Activated CD4-positive, alpha-beta T cell treated with anti-CD3 and anti-CD28 coated beads, Interleukin-2, amount 10 ng/mL, durations not matched to agents 7 days and 5 days (primary cell): ENCODE measurements at regions not wholly inside any gene's neighbourhood (a gene's known extent, or its start where the extent isn't known, plus 50 kb on each side); places are given as distances from the start of the nearest gene placed in this dataset.

Experiments
- CTCF ChIA-PET: fragments of 350-600 bp; sonication (Branson Sonifier 250); formaldehyde crosslinking; loops from one replicate; lab custom pipeline; 2021; ENCODE audit warnings: antibody characterized with exemption; lab: Charles Lee
- POLR2A ChIA-PET: fragments of 350-600 bp; sonication (Branson Sonifier 250); formaldehyde crosslinking; loops from one replicate; lab custom pipeline; 2021; ENCODE audit warnings: antibody characterized with exemption; lab: Charles Lee
- DNase-seq: peaks from one replicate; pipeline ENCODE4 v3.0.0-alpha.2; 2020
- H3K27ac Mint-ChIP-seq: one replicate; pipeline ENCODE4 v1.8.0; 2021; ENCODE audit warnings: mild to moderate bottlenecking, moderate library complexity, mixed read lengths
- H3K27me3 Mint-ChIP-seq: one replicate; pipeline ENCODE4 v1.8.0; 2021; ENCODE audit warnings: mixed read lengths
- H3K36me3 Mint-ChIP-seq: one replicate; pipeline ENCODE4 v1.8.0; 2021; ENCODE audit warnings: low read depth, mixed read lengths
- H3K4me1 Mint-ChIP-seq: one replicate; pipeline ENCODE4 v1.8.0; 2021; ENCODE audit warnings: mixed read lengths
- H3K4me3 Mint-ChIP-seq: one replicate; pipeline ENCODE4 v1.8.0; 2021; ENCODE audit warnings: mild to moderate bottlenecking, moderate library complexity, mixed read lengths
- H3K9me3 Mint-ChIP-seq: one replicate; pipeline ENCODE4 v1.8.0; 2021; ENCODE audit warnings: mixed read lengths

DNA sequence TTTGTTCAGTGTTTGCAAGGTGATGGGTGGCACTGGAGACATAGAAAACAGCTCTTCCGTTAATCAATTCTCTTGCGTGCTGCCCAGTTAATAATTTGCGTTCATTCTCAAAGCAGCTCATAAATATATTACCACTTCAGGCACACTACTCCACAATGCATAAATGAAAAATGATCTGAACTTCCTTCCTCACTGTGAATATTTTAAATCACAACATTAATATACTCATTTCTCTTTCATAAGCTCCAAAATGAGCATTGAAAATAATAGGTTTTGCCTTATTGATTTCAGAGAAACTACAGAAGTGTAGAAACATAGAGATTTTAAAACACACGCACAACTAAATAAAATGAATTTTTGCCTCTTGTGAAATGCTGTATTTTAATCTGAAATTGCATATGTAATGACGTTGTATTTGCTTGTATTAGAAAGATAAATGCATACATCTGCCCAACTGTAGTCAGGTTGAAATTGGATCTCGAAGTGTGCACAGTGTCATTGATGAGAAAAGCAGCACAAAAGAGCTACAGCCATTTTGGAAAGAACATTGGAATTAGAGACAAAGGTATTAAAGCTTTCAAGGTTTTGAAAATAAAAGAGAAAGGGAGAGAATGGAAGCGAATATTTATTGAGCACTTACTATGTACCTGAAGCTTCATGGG is 350.5 kb downstream of the LPIN1 start:
- Mint-ChIP-seq H3K36me3 (no peaks in the 10 kb centered on the region), H3K27ac (no peak overlapping the region), H3K4me3 (no peak overlapping the region), H3K27me3 (no peaks in the 10 kb centered on the region), H3K4me1 (peaks cover 3% of the 10 kb centered on the region), H3K9me3 (no peaks in the 10 kb centered on the region)
- ChIA-PET CTCF (interaction anchor here (1.1 kb wide), 3 partner anchors 9 to 117 kb away, joined by 3 to 5 read pairs (median 4); no protein-coding TSS in a partner anchor), POLR2A (no interaction called here)
- DNase-seq = no peak

DNA sequence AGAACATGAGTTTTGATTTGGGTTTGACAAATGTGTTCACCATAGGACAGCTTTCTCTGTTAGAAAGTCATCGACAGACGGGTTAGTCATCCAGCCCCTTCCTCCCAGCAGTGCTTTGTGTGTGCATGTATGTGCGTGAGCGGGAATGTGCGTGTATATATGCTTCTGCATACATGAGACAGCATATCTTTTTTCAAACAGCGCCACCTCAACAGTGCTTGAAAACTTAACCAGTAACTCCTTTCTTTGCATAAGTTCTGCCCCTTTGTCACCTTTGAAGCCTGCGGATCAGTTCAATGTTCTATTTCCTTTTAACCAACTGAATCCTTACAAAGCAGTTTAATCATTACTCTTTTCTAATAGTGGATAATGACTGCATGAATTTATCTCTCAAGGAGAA is 351.4 kb downstream of the LPIN1 start:
- ChIA-PET CTCF (no interaction called here), POLR2A (no interaction called here)
- Mint-ChIP-seq H3K4me3 (no peak overlapping the region), H3K27ac (no peak overlapping the region), H3K4me1 (peaks cover 3% of the 10 kb centered on the region), H3K36me3 (no peaks in the 10 kb centered on the region), H3K9me3 (no peaks in the 10 kb centered on the region), H3K27me3 (no peaks in the 10 kb centered on the region)
- no peak for DNase-seq

DNA sequence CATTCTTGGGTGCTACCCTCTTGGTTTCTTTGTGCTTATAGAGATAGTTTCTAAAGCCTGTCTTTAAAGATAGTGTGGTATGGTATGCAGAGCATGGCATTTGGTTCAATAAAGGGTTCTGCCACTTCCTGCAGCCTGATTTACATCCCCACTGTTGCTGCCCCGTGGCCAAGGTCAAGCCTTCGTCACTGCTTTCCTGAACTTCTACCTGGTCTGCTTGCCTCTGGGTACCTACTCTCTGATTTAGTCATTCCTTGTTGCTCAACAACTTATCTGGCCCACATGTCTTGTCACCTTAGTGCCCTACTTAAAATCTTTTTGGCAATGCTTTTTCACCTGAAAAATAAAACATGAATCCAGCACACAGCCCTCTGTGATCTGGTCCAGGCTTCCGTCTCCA is 352.9 kb downstream of the LPIN1 start:
- POLR2A ChIA-PET = no interaction called here
- H3K27ac Mint-ChIP-seq = no peak overlapping the region
- CTCF ChIA-PET = no interaction called here
- H3K4me3 Mint-ChIP-seq = no peak overlapping the region
- H3K27me3 Mint-ChIP-seq = no peaks in the 10 kb centered on the region
- DNase-seq = no peak
- H3K9me3 Mint-ChIP-seq = no peaks in the 10 kb centered on the region
- peaks cover 3% of the 10 kb centered on the region for H3K4me1 Mint-ChIP-seq
- H3K36me3 Mint-ChIP-seq = no peaks in the 10 kb centered on the region

DNA sequence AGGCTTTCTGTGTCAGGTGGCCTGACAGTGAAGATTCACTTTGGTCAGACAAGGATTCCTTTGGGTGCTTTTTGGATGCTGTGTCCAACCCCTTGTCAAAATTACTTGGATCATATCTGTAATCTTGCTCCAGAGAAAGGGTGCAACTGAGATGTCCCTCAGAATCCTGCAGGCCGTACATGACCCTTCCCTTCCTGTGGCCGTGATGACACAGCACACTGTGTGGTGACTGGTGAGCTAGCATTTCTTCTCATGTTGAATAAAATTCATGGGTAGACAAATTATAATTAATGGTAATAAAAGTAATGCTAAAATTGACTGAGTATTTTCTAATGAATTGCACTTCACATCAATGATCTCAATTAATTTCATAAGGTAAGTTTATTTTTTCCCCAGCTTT is 356.2 kb downstream of the LPIN1 start:
- CTCF ChIA-PET = no interaction called here
- H3K36me3 Mint-ChIP-seq = no peaks in the 10 kb centered on the region
- no peak overlapping the region for H3K27ac Mint-ChIP-seq
- no peaks in the 10 kb centered on the region for H3K9me3 Mint-ChIP-seq
- H3K4me3 Mint-ChIP-seq = no peak overlapping the region
- H3K4me1 Mint-ChIP-seq = peaks cover 9% of the 10 kb centered on the region
- POLR2A ChIA-PET = no interaction called here
- H3K27me3 Mint-ChIP-seq = no peaks in the 10 kb centered on the region
- no peak for DNase-seq

DNA sequence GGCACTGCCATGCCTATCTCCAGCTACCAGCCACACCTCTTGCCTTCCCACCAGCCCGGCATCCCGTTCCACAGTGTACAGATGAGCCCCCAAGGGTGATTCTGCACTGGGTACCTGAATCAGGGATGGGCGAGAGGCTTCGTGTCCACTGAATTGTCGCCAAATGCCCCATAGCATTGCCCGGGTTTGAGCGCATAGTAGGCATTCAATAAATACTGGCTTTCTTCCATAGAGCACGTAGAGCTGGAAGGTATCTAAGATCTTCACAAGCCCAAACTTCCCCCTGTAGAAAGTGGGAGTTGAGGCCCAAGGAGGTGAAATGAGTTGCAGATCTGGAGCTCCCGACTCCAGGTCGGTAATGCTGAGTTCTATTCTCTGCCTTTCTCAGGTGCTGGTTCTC is 358.7 kb downstream of the LPIN1 start:
- no peak for DNase-seq
- Mint-ChIP-seq H3K36me3 (no peaks in the 10 kb centered on the region), H3K9me3 (no peaks in the 10 kb centered on the region), H3K27ac (no peak overlapping the region), H3K4me1 (peaks cover 19% of the 10 kb centered on the region), H3K27me3 (no peaks in the 10 kb centered on the region), H3K4me3 (no peak overlapping the region)
- ChIA-PET POLR2A (no interaction called here), CTCF (interaction anchor here (1.3 kb wide), 1 partner anchor 9 kb away, joined by 5 read pairs; no protein-coding TSS in a partner anchor)

DNA sequence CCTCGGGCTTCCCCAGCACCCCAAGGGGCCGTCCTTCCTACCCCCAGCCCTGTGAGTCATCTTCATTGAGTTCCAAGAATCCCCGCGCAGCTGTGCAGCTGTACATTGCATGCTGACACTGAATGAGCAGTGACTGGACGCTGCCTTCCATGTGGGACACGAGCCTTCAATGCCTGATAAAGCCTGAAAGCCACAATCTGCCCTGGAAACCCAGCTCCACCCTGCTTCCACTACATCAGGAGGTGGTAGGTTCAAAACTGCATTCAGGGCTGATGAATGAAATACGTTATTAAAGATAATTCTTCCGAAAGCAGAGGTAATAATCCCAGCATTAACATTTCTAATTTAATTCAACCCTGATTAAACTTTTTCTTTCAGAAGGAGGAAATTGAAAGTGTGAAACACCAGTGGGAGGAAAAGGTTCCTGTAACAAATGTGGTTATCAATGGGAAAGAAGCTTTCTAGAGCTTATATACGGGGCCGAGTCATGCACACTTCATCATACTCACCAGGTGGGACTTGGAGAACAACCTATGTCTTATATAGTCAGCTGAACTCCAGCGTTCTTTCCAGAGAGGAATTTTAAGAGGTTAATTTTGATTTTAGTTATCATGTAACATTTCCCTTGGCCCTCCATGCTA is 360.1 kb downstream of the LPIN1 start:
- ChIA-PET POLR2A (no interaction called here), CTCF (interaction anchor here (1.3 kb wide), 1 partner anchor 10 kb away, joined by 5 read pairs; no protein-coding TSS in a partner anchor)
- Mint-ChIP-seq H3K27me3 (no peaks in the 10 kb centered on the region), H3K27ac (no peak overlapping the region), H3K4me3 (no peak overlapping the region), H3K9me3 (no peaks in the 10 kb centered on the region), H3K4me1 (peaks cover 29% of the 10 kb centered on the region), H3K36me3 (no peaks in the 10 kb centered on the region)
- DNase-seq = no peak

DNA sequence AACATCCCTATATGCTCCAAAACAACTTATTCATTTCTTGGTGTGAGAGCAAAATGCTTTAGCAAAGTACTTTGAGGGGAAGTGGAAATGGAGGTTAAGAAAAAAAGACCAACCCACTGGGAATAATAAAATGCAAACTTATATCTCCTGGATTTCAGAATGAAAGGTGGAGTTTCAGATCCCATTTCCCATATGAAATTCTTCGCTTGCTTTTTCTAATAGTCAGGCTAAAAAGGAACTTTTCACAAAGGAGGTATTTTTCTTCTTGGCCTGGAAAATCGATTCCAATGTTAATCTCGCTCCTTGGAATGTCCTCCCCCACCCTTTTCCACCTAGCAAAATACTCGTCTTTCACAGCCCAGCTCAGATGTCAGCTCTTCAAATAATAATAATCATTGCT is 360.9 kb downstream of the LPIN1 start:
- Mint-ChIP-seq H3K9me3 (no peaks in the 10 kb centered on the region), H3K4me1 (peaks cover 26% of the 10 kb centered on the region), H3K27me3 (no peaks in the 10 kb centered on the region), H3K4me3 (no peak overlapping the region), H3K27ac (no peak overlapping the region), H3K36me3 (no peaks in the 10 kb centered on the region)
- no peak for DNase-seq
- CTCF ChIA-PET = interaction anchor here (0.6 kb wide), 1 partner anchor 22 kb away, joined by 4 read pairs; no protein-coding TSS in a partner anchor
- POLR2A ChIA-PET = no interaction called here

DNA sequence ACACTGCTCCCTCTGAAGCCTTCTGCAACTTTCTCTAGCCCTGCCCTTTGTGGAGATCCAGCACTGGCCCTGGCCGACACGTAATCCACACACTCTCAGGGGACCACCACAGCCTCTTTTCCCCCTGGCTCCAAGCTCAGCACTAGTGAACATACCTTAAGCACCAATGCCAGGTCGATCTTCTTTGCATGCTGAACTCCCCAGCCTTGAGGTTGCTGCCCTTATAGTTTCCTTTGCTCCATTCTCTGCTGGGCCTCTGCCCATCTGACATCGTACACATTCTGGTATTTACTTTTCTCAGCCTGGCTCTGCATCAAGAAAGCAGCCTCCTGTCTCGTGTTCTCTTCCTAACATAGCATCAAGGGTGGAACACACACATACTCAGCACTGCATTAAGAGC is 361.5 kb downstream of the LPIN1 start:
- CTCF ChIA-PET = no interaction called here
- POLR2A ChIA-PET = no interaction called here
- Mint-ChIP-seq H3K27ac (no peak overlapping the region), H3K4me3 (no peak overlapping the region), H3K9me3 (no peaks in the 10 kb centered on the region), H3K36me3 (no peaks in the 10 kb centered on the region), H3K27me3 (no peaks in the 10 kb centered on the region), H3K4me1 (peaks cover 26% of the 10 kb centered on the region)
- DNase-seq = no peak

DNA sequence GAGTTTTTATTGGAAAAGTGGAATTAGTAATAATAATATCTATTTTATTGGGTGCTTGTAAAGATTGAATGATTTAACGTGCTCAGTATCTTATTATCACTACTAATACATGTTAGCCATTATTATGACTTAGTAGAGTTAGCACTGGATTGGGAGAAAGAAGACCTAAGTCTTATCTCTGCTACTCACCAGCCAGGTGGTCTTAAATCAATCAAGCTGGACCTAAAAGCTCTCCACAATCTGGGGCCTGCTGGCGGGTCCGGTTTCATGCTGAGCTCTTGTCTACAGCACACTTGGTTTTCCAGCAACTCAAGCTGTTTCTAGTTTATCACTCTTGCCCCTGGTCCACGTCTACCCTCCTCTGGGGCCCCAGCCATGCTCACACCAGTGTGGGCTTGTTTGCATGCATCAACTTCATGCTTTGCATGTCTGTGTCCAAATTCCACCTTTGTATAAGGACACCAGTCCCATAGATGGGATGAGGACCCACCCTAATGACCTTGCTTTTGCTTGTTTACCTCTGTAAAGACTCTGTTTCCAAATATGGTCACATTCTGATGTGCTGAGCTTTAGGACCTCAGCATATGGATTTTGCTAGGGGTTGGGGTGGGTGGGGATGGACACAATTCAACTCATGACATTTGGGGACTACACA is 363.1 kb downstream of the LPIN1 start:
- H3K4me3 Mint-ChIP-seq = no peak overlapping the region
- H3K4me1 Mint-ChIP-seq = peaks cover 26% of the 10 kb centered on the region
- no peak overlapping the region for H3K27ac Mint-ChIP-seq
- peaks cover 1% of the 10 kb centered on the region for H3K27me3 Mint-ChIP-seq
- no peak for DNase-seq
- POLR2A ChIA-PET = interaction anchor here (0.7 kb wide), 2 partner anchors 8 to 27 kb away, joined by 3 to 5 read pairs; no protein-coding TSS in a partner anchor
- no peaks in the 10 kb centered on the region for H3K36me3 Mint-ChIP-seq
- CTCF ChIA-PET = interaction anchor here (1.0 kb wide), 1 partner anchor 48 kb away, joined by 3 read pairs; no protein-coding TSS in a partner anchor
- H3K9me3 Mint-ChIP-seq = no peaks in the 10 kb centered on the region

DNA sequence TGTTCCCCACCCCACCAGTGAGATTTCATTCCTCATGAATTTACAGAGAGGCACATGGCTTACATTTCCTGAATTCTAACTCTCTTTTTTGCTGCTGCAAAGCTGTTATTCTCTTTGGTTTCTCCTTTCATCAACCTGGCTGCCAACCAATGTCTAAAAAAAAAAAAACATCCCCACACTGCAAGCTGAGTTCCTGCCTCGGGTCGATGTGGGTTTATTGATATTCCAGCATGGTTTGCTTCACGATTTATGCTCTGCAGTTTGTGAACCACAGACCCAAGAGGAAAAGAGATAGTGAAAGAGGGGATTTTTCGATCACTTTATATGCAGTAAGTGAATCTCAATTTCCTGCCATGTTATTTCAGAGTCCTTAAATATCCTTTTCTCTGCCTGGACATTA is 363.6 kb downstream of the LPIN1 start:
- Mint-ChIP-seq H3K27me3 (peaks cover 1% of the 10 kb centered on the region), H3K27ac (peak overlapping the region; percentile 65), H3K36me3 (no peaks in the 10 kb centered on the region), H3K4me3 (no peak overlapping the region), H3K9me3 (no peaks in the 10 kb centered on the region), H3K4me1 (peaks cover 26% of the 10 kb centered on the region)
- CTCF ChIA-PET = interaction anchor here (1.0 kb wide), 1 partner anchor 49 kb away, joined by 3 read pairs; no protein-coding TSS in a partner anchor
- POLR2A ChIA-PET = interaction anchor here (0.7 kb wide), 1 partner anchor 27 kb away, joined by 3 read pairs; no protein-coding TSS in a partner anchor
- DNase-seq = peak; percentile 39

DNA sequence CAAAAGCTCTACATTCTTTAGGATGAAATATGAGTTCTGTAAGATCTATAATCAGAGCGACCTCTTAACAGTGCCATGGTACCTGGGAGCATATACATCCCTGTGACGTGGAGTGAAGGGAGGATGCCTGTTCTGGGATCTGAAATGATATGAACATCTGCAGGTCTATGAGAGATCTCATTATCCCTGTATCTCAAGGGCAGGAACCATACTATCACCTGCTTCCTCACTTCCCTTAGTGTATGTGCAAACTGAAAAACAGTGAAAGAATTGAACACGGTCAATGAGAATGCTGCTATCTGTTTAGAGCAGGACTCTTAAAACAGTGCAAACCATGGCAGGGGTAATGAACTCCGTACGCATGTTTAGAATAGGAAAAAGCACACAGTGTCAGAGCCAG is 364.0 kb downstream of the LPIN1 start:
- no peak for DNase-seq
- Mint-ChIP-seq H3K36me3 (no peaks in the 10 kb centered on the region), H3K27ac (peak overlapping the region; percentile 65), H3K9me3 (no peaks in the 10 kb centered on the region), H3K4me1 (peaks cover 26% of the 10 kb centered on the region), H3K27me3 (peaks cover 1% of the 10 kb centered on the region), H3K4me3 (no peak overlapping the region)
- ChIA-PET CTCF (no interaction called here), POLR2A (no interaction called here)

DNA sequence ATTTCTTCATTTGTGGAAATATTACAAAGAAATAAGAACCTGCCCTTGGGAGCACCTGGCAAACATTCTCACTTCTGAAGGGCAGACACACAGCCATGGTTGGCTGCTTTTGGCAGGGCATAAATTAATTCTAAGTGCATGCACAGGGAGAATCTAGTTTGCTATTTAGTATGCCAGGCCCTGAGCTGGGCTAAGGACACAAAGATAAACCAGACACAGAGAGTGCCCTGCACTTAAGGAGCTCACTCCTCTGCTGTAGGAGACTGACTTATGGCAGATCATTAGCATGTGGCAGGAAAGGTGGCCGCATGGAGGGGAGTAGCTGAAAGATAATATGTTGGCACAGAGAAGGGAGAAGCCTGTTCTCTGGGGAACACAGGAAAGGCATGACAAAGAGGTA is 367.0 kb downstream of the LPIN1 start:
- no peak overlapping the region for H3K27ac Mint-ChIP-seq
- peaks cover 20% of the 10 kb centered on the region for H3K4me1 Mint-ChIP-seq
- ChIA-PET POLR2A (no interaction called here), CTCF (interaction anchor here (0.8 kb wide), 1 partner anchor 254 kb away, joined by 3 read pairs; no protein-coding TSS in a partner anchor)
- peaks cover 1% of the 10 kb centered on the region for H3K27me3 Mint-ChIP-seq
- H3K4me3 Mint-ChIP-seq = no peak overlapping the region
- H3K9me3 Mint-ChIP-seq = no peaks in the 10 kb centered on the region
- no peaks in the 10 kb centered on the region for H3K36me3 Mint-ChIP-seq
- DNase-seq = no peak

DNA sequence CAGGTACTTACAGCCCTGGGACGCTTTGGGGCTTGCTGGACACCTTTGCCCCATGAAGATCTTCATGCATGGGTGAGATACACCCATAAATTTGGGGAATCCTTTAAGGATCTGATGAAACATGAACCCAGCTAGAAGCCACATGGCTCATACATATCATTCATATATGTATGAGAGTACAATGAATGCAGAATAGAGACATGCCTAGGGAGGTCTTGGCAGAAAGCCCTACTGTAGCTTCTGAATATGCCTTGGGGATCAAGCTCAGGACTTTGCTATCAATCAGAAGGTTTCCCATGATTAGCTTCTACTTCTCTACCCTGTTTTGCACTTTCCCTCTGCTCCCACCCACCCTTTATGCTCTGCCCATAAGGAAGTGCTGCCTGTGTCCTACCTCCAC is 368.4 kb downstream of the LPIN1 start:
- POLR2A ChIA-PET = no interaction called here
- CTCF ChIA-PET = no interaction called here
- H3K9me3 Mint-ChIP-seq = no peaks in the 10 kb centered on the region

More for the DNA sequence above, 368.4 kb downstream of the LPIN1 start:
- Mint-ChIP-seq H3K4me1 (peaks cover 14% of the 10 kb centered on the region), H3K27ac (no peak overlapping the region), H3K36me3 (no peaks in the 10 kb centered on the region), H3K27me3 (peaks cover 1% of the 10 kb centered on the region), H3K4me3 (no peak overlapping the region)
- DNase-seq = no peak
